Vagina (tissue), 2 donors: ENCODE measurements at regions not wholly inside any gene's neighbourhood (a gene's known extent, or its start where the extent isn't known, plus 50 kb on each side); places are given as distances from the start of the nearest gene placed in this dataset.

Experiments
- DNase-seq, 2 donors: peaks; one replicate each; pipeline ENCODE4 v3.0.0-alpha.2; 2017; ENCODE audit errors: extremely low spot score in 2 of 2
- H3K27ac ChIP-seq: fragments of 200-600 bp; sonication (generic); one replicate; pipeline ENCODE4 v1.5.1; 2019
- H3K27me3 ChIP-seq: fragments of 200-600 bp; sonication (generic); one replicate; pipeline ENCODE4 v1.5.1; 2019
- H3K36me3 ChIP-seq, 2 donors: fragments of 200-600 bp; sonication (generic); one replicate each; pipeline ENCODE4 v1.5.1; 2017 to 2019
- H3K4me1 ChIP-seq: fragments of 200-600 bp; sonication (generic); one replicate; pipeline ENCODE4 v1.5.1; 2019
- H3K4me3 ChIP-seq, 2 donors: fragments of 200-600 bp; sonication (generic); 1 replicate in 1 of 2; 2 replicates in 1 of 2; pipeline ENCODE4 v1.5.1; 2016 to 2019
- H3K9me3 ChIP-seq: fragments of 200-600 bp; sonication (generic); one replicate; pipeline ENCODE4 v1.5.1; 2019
- POLR2A ChIP-seq, 2 donors: fragments of 450-650 bp; IDR thresholded peaks; one replicate each; pipeline ENCODE4 v1.6.1; 2017; ENCODE audit warnings: antibody characterized with exemption in 2 of 2, mild to moderate bottlenecking in 2 of 2, moderate library complexity in 2 of 2
- POLR2AphosphoS5 ChIP-seq, 2 donors: sonication (generic); formaldehyde crosslinking; IDR thresholded peaks; one replicate each; pipeline ENCODE4 v1.9.0; 2017; ENCODE audit warnings: antibody characterized with exemption in 2 of 2, mild to moderate bottlenecking in 2 of 2, low read depth in 1 of 2; ENCODE audit not compliant: insufficient read depth in 1 of 2
- intact Hi-C: fragments of 100-400 bp; cut with DNase I; formaldehyde crosslinking; loops from one replicate; pipeline ENCODE4 v1.15.1; 2023
- TF ChIP-seq, protein P1 (sequence below), 3 experiments: fragments of 450-650 bp in 2 of 3; fragments of 200-600 bp in 1 of 3; sonication (generic) in 1 of 3; IDR thresholded peaks; one replicate each; pipeline ENCODE4 v1.5.1; 2017 to 2019; ENCODE audit warnings: antibody characterized with exemption in 3 of 3, mild to moderate bottlenecking in 2 of 3, moderate library complexity in 2 of 3

- DNase-seq, result no peak
- Histone ChIP-seq H3K36me3 (no peaks in the 10 kb centered on the region), H3K9me3 (no peaks in the 10 kb centered on the region), H3K4me1 (no peaks in the 10 kb centered on the region), H3K27me3 (no peaks in the 10 kb centered on the region), H3K4me3 (no peak overlapping the region), H3K27ac (no peak overlapping the region)
- intact Hi-C loops, result no loop called here
- TF ChIP-seq, protein P1, sequence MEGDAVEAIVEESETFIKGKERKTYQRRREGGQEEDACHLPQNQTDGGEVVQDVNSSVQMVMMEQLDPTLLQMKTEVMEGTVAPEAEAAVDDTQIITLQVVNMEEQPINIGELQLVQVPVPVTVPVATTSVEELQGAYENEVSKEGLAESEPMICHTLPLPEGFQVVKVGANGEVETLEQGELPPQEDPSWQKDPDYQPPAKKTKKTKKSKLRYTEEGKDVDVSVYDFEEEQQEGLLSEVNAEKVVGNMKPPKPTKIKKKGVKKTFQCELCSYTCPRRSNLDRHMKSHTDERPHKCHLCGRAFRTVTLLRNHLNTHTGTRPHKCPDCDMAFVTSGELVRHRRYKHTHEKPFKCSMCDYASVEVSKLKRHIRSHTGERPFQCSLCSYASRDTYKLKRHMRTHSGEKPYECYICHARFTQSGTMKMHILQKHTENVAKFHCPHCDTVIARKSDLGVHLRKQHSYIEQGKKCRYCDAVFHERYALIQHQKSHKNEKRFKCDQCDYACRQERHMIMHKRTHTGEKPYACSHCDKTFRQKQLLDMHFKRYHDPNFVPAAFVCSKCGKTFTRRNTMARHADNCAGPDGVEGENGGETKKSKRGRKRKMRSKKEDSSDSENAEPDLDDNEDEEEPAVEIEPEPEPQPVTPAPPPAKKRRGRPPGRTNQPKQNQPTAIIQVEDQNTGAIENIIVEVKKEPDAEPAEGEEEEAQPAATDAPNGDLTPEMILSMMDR (IDR thresholded peaks at IDR 0.05), result no peak
These were observed 1142.0 kb upstream of the PIK3C3 start for GRCh38 chr18:40812981-40813515.

DNA sequence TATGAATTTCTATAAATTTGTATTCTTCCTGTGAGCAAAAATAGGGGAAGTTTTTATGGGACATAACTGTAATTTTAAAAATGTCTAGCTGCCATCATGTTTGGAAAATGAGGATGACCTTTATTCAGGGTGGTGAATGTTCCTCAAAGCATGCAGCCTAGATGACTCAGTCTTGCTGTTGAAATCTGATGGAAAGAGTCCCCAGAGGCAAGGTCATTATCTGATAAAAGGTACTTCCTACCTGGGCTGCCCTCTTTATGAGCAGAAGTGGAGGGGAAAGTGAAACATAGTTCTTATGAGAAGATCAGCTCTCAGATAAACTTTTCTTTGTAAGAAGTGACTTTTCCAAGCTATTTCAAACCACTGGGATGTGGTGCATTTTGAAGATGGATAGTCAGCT, 1144.7 kb upstream of the PIK3C3 start:
- intact Hi-C loops, result no loop called here
- Histone ChIP-seq H3K9me3 (no peaks in the 10 kb centered on the region), H3K4me3 (no peak overlapping the region), H3K27ac (no peak overlapping the region), H3K27me3 (no peaks in the 10 kb centered on the region), H3K4me1 (no peaks in the 10 kb centered on the region), H3K36me3 (no peaks in the 10 kb centered on the region)
- DNase-seq, result no peak
- TF ChIP-seq POLR2AphosphoS5 (IDR thresholded peaks at IDR 0.05; ENCODE audit: insufficient read depth in 1 of 2, low read depth in 1 of 2), result no peak
- no peak for TF ChIP-seq POLR2A (IDR thresholded peaks at IDR 0.05)
- TF ChIP-seq, protein P1 (IDR thresholded peaks at IDR 0.05), result no peak

- Histone ChIP-seq H3K27ac (no peak overlapping the region), H3K9me3 (no peaks in the 10 kb centered on the region), H3K4me1 (no peaks in the 10 kb centered on the region), H3K4me3 (no peak overlapping the region), H3K27me3 (no peaks in the 10 kb centered on the region), H3K36me3 (no peaks in the 10 kb centered on the region)
- intact Hi-C loops, result no loop called here
- no peak for DNase-seq
- TF ChIP-seq, protein P1 (IDR thresholded peaks at IDR 0.05), result no peak
- TF ChIP-seq POLR2AphosphoS5 (IDR thresholded peaks at IDR 0.05; ENCODE audit: insufficient read depth in 1 of 2, low read depth in 1 of 2), result no peak
- no peak for TF ChIP-seq POLR2A (IDR thresholded peaks at IDR 0.05)
These were observed 1165.7 kb upstream of the PIK3C3 start for GRCh38 chr18:40789286-40789685.

GRCh38 chr18:40782453-40783130, 1172.4 kb upstream of the PIK3C3 start:
- Histone ChIP-seq H3K27me3 (no peaks in the 10 kb centered on the region), H3K4me1 (no peaks in the 10 kb centered on the region), H3K36me3 (no peaks in the 10 kb centered on the region), H3K4me3 (no peak overlapping the region), H3K9me3 (no peaks in the 10 kb centered on the region), H3K27ac (no peak overlapping the region)
- DNase-seq, result no peak
- no peak for TF ChIP-seq POLR2A (IDR thresholded peaks at IDR 0.05)
- TF ChIP-seq, protein P1 (IDR thresholded peaks at IDR 0.05), result no peak
- TF ChIP-seq POLR2AphosphoS5 (IDR thresholded peaks at IDR 0.05; ENCODE audit: insufficient read depth in 1 of 2, low read depth in 1 of 2), result no peak
- intact Hi-C loops, result no loop called here

DNA sequence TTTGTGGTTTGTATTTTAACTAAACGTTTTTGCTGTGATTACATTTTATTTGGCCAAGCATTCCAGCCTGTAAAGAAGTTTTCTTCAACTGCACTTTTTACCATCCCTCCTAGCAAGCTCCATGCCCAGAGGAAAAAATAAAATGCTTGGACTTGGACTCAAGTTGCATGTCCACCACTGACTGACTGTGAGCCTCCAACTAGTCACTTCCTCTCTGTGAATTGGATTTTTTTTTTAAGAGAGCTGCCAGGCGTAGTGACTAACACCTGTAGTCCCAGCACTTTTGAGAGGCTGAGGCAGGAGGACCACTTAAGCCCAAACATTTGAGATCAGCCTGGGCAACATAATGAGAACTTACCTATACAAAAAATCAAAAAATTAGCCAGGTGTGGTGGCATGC, 1185.2 kb upstream of the PIK3C3 start:
- H3K36me3 ChIP-seq, result no peaks in the 10 kb centered on the region
- no peaks in the 10 kb centered on the region for H3K4me1 ChIP-seq
- no peaks in the 10 kb centered on the region for H3K27me3 ChIP-seq
- H3K4me3 ChIP-seq, result no peak overlapping the region
- no peak for DNase-seq
- no peak overlapping the region for H3K27ac ChIP-seq
- no peaks in the 10 kb centered on the region for H3K9me3 ChIP-seq
- TF ChIP-seq, protein P1 (IDR thresholded peaks at IDR 0.05), result no peak
- no peak for TF ChIP-seq POLR2A (IDR thresholded peaks at IDR 0.05)
- TF ChIP-seq POLR2AphosphoS5 (IDR thresholded peaks at IDR 0.05; ENCODE audit: insufficient read depth in 1 of 2, low read depth in 1 of 2), result no peak
- intact Hi-C loops, result no loop called here
